GM19239 (cell line): ENCODE measurements at regions not wholly inside any gene's neighbourhood (a gene's known extent, or its start where the extent isn't known, plus 50 kb on each side); places are given as distances from the start of the nearest gene placed in this dataset.

Experiments
- DNase-seq: peaks from one replicate; pipeline ENCODE4 v3.0.0; 2011; ENCODE audit warnings: low spot score; ENCODE audit not compliant: insufficient read length
- FAIRE-seq: peaks from 2 replicates; lab custom pipeline; 2011; peaks lifted over from hg19 to GRCh38; lab: Jason Lieb, UNC

DNA sequence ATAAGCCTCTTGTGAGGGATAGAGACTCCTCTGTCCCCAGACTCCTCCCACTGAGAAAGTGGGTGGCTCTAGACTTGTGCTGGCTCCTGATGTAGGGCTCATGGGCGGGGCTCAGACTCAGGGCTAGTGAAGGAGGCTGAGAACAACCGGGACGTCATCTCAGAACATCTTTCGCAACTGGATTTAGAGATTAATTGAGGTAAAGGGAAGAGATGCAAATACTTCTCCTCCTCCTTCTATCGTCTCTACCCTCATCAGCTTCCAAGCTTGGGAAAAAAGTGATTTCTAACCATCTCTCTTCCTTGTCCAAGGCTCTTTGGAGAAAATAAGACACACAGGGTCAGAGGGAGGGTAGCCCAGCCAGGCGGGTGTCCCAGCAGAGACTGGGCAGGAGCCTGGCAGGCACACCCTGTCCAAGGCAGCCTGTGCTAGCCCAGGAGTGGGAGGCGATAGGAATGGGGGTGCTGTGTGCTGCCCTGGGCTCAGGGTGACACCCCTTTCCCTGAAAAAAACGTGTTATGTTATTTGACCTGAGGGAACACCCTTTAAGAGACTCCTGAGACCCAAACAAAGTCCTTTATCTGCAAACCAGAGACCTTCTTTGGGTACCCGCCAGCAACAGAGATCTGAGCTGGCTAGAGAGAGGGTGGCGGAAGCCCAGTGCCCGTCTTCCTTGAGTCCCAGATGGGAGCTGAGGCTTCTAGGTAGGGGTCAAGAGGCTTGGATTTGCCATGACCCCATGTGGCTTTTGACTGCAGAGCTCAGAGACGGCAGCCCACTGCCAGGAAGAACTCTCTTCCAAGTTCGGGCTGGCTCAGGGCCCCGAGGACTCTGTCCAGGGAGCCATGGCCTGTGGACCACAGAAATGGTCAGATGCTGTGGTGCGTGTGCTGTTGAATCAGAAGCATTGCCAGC, 160.9 kb downstream of the ADAMTS15 start:
- FAIRE-seq (no peak), DNase-seq (no peak)

DNA sequence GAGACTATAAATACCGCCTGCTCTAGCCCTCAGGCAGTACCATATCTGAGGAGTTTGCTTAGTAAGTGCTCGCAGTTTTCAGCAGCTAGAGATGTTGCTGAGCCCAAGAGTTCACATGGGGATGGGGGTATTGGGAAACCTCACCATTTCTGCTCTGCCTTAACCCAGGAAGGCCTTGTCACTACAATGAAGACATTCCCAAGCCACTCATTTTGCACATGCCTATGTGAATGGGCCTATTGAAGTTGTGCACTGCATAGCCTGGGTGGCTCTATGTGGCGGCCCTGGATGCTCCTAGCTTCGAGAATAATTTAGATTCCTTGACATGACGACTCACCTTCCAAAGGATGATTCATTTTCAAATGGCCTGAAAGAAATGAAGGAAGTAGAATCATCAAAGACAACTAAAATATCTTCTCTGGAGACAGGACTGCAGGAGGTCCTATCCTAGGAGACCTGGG, 163.4 kb downstream of the ADAMTS15 start:
- FAIRE-seq (no peak), DNase-seq (no peak)

DNA sequence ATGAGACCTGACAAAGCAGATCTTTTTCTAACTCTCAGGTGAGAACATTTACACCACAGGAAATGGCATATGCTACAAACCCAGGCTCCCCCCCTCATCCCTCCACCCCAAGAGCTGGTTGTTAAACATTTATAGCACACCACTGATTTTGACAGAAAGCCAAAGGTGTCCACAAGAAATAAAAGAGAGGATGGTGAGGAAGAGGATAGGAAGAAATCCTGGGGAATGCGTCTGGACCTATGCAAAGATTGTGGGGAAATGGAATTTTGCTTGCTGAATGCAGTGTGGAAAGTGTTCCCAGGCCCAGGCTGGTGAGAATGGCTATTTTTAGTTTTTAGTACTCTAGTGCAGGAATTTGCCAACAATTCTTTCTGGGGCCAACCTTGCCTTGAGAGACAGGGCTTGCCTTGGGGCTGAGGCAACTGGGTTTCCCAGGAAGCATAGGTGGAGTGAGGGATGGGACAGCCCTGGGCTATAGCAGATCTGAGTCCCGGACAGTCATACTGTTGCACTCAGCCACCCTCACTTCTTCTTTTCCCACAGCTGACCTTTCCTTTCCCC, 163.9 kb downstream of the ADAMTS15 start:
- DNase-seq, result no peak
- no peak for FAIRE-seq

DNA sequence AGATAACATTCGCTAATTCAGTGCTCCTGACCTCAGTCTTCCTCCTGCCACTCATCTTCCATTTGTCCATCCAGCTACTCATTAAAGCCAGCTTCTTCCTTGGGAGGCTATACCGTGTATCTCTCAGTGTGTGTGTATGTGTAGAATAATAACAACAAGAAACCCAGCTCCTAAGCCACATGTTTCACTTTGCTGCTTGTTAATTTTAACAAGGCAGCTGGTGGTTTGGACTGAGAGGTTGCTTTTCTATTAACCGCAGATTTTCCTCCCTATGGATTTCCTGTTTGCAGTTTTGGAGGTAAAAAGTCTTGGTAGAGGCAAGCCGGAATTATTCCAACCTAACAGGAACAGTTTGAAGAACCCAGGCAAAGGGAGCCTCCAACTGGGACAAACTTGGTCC, 165.0 kb downstream of the ADAMTS15 start:
- FAIRE-seq (no peak), DNase-seq (no peak)

DNA sequence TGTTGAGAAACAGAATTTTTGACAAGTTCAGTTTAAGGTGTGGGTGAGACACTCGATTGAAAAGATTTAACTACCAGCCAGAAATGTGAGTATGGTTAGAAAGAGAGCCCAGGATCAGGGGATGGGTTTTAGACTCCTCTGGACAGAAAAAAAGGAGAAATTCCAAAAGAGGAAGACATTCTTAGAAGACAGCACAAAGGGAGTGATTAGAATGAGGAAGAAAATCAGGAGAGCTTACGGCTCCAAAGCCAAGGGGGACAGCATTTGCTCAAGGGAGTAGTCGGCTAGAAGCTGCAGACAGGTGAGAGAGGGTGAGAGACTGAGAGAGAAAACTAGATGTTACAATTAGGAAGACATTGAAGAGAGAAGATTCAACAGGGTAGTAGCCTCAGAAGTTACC, 166.1 kb downstream of the ADAMTS15 start:
- no peak for FAIRE-seq

DNA sequence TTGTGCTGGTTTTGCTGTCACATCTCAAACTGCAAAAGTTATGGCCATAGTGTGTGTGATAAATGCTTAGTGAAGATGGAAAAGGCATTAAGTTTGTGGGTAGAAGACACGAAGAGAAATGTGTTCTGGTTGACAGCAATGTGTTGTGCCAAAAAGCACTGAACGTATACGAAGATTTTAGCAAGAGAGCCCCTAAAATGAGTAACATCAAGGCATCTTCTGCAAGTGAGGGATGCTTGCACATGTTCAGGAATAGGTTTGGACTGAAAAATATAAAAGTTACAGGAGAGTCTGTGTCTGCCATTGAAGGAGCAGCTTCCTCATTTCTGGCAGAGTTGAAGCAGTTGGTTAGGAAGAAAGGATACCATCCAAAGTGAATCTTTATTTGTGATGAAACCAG, 167.1 kb downstream of the ADAMTS15 start:
- no peak for DNase-seq
- no peak for FAIRE-seq

More for the DNA sequence above, 166.1 kb downstream of the ADAMTS15 start:
- no peak for DNase-seq

DNA sequence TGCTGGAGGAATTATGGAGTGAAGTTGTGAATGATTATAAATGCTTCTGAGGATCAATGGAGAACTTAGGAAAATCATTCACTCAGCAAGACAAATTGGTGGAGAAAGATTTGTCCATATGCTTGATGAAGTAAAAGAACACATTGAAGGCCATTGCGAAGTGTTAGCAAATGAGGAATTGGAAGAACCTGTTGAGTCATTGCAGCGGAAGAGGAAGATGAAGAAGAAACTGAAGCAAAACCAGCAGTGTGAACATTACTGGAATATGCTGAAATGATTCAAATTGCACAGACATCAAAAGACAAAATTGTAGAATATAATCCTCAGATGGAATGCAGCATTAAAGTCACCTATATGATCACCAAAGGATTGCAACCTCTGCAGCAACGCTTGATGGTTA, 168.1 kb downstream of the ADAMTS15 start:
- DNase-seq, result no peak

DNA sequence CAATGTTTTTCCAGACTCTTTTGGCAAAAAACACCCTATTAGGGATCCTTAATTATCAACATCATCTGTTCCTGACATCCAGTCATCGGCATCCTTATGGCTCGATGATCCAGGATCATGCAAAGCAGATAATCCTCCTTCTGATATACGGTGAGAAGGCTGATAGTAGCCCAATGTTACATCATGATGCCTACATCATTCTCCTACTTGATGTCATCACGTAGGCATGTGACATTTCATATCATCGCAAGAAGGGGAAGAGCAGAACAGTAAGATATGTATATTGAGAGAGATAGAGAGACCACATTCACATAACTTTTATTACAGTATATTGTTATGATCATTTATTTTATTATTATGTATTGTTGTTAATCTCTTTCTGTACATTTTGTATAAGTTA, 168.6 kb downstream of the ADAMTS15 start:
- no peak for FAIRE-seq
- DNase-seq, result no peak

More for the DNA sequence above, 168.1 kb downstream of the ADAMTS15 start:
- no peak for FAIRE-seq

DNA sequence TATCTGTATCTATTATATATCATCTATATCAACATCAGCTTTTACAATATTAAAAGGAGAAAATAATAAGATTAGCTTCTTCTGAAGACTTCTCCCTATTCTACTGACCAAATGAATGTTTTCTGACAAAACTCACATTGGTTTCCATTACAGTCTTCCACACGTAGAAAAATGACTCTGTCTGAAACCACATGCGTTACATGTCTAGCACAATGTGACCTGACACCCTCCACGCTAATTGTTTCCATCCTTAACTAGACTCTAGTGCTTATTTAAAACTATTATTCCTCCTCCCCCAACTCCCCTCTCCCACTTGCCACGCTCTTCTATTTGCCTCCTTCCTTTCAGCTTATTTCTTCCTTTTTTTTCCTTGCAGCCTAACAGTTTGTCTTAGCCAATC, 172.1 kb downstream of the ADAMTS15 start:
- FAIRE-seq, result no peak

DNA sequence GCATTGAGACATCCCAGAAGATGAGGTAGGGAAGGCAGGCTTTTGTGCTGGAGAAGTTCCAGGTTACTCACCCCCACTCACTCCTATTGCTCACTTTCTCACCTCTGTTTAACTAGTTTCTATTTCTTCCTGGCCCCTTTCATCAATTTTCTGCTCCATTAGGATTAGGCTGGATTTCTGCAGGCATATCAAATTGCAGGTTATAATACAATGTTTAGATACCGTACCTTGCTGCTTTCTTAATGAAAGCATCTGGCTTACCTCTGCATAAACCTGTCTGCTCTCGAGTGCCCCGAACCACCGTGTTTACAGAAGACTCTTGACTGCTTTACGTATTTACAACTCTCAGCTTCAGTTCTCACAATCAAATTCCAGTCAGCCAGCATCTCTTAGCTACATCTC, 173.7 kb downstream of the ADAMTS15 start:
- no peak for FAIRE-seq
- DNase-seq, result no peak

More for the DNA sequence above, 172.1 kb downstream of the ADAMTS15 start:
- DNase-seq, result no peak

DNA sequence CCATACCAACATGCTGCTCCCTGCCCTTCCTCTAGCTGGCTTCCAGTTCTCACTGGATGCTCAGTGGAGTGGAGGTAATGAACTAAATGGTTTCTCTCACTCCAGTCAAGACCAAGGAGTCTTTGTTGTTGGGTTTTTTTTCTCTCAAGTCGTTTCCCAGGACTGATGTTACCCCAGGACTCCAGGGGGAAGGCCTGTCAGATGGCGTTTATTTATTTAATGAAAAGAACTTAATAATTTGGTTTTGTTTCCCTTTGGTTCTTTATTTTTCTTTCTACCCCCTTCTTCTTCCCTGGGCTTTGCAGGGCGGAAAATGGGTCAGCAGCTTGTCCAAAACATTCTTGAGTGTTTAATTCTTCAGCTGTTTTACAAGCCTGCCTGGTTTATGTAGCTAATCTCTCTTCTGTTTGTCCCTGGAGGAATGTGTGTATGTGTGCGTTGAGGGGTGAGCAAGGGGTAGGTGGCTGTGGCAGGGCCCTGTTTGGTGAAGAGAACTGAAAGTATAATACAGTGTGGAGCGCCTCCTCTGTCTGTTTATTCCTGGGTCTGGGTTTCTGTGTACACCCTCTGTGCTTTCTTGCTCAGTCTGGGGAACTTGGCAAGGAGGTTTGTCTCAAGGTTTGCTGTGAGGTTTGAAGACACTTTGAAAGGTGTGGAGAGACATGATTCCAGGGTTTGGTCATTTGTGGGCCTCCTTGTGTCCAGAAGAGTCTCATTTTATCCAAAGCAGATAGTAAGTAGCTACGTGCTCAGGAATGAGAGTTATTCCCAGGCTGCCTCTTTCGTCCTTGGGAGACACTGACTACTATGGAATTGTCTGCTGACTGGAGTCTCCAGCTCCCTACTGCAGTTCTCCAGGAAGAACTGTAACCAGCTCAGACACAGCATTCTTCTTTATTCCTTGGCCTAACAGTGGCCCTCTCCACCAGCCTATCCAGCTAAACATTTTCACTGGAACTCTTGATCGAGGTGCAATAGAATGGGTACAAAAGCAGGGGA, 175.5 kb downstream of the ADAMTS15 start:
- no peak for DNase-seq
- no peak for FAIRE-seq

DNA sequence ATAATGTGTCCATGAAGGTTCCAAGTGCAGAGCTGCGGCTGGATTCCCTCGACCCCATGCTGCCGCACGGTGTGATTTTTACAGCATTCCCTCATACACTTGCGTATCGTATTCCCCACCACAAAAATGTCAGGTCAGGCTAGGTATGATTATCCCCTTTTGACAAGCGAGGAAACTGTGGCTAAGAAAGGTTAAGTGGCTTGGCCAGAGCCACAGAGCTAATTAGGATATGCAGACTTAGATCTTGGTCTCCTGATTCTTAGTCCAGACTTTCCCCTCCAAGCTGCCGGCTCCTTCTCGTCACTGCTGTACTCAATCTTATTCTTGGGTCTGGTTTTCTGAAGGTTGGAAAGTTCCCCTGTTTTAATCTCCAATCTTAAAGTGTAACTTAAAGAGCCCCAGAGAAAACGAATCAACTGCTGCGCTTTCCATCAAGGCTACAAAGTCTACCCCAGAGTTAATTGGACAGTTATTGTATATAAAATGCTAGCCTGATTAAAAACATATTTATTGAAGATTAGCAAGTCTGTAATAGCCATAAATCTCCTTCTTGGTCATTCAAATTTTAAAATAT, 176.6 kb downstream of the ADAMTS15 start:
- DNase-seq (no peak), FAIRE-seq (no peak)

DNA sequence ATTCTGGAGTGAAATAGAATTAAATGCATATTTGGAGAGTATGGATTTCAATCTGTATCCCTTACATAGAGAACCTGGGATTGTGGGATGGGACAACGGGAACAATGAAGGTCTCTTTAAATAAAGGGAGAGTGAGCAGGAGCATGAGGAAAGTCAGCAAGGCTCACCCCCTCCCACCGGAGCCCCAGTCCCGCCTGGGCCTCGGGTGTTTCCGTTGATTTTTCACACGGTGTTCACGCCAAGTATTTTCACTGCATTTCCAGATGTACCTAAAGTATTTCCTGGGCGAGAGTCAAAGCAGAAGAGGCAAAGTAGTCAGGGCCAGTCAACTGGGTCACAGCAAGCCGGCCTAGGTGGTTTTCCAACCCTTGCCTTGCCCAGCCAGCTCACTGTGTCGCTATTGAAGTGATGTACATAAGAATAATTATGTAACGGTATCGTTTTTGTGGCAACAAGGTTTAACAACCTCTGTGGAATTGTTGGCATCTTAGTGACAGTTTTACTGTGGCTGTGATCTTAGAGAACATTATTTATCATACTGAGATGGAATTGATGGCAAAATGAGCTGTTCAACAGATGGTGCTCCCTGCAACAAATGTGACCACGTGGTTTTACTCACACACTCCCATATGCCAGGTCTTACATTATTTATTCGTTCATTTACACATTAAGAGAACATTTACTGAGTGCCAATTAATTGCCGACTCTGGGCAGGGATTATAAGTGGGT, 177.3 kb downstream of the ADAMTS15 start:
- DNase-seq (no peak), FAIRE-seq (no peak)

DNA sequence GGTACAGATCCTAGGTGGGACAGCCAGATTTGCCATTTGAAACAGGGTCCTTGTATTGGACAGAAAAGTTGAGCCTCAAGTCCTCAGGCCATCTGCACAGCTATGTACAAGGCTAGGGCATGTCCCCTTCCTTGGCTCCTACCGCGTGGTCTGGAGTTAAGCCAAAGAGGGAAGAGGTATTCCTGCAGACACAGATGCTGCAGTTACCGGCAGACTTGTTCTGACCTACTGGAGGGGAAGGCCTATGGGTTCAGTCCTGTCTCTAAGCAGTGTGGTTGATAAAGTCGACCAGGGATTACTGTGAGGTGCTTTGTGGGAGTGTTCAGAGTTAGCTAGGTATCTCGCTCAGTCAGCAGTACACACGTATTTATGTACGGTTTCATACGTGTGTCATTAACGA, 180.6 kb downstream of the ADAMTS15 start:
- no peak for FAIRE-seq
- DNase-seq, result no peak

DNA sequence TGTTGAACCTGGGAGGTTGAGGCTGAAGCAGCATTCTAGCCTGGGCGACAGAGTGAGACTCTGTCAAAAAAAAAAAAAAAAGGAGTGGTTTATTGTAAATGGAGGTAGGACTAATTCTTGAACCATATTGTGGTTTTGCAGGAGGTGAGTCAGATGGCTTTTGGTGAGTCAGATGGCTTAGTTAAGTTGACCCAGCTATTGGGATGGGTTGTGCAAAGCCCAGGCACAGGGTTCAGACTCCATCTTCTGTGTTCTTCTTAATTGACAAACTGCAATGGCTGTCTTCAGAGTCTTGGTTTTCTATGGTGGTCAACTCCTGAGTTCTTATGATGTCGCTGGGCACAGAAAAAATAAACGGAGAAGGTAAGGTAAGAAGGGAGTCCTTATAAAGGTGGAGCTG, 182.7 kb downstream of the ADAMTS15 start:
- no peak for DNase-seq
- no peak for FAIRE-seq

DNA sequence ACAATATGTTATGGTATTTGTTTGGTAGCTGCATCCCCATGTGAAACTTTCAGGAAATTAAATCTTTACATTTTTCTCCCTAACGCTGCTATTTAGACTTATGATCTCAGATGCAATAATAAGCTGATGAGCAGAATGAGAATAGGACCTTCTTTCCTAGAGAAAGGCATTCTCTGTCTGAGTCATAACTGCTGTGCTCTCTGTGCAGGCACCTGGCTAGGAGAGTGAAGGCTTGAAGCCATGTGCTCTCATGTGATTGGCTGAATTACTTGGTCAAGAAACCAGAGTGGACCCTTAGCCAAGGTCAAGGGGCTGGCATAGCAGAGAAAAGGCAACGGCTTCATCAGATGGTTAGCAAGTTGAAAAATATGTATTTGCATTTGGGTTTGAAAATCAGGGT, 185.0 kb downstream of the ADAMTS15 start:
- DNase-seq (no peak), FAIRE-seq (no peak)

DNA sequence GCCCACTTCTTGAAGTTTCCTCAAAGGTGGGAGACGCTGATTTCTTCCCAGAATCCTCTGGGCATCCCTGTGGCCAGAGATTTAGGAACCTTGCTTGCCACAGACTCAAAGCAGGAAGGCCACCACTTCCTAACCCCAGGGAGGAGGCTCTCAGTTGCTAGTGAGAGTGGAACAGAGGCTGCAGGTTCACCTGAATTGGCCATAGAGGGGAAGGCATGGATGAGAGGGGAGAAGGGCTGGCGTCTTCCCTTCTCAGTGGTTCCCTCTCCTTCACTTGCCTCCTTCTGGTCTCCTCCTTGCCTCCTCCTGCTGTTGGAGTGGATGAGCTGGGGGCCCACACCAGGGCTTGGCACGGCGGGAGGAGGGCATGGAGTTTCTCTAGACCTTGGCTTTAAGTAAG, 185.7 kb downstream of the ADAMTS15 start:
- no peak for DNase-seq

DNA sequence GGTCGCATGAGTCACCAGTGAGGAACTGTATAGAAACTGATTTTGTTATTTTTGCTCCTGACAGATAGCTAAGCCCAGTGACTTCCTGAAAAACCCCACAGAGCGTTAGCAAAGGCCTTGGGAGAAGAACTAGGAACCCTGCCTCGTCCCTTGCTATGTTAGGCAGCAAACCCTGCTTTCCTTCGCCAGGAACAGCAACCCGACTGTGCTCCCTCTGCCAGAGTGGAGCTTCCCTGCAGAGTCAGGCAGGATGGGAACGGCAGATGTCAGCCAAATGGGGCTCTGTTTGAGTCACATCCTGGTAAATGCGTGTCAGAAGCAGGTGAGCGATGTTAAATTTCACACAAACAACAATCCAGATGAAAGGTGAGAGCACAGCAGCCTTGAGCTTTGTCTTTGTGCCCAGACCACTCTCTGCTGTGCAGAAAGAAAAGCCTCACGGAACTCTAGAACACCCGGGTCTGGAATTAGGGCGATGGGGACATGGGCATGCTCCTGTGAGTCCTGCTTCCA, 186.6 kb downstream of the ADAMTS15 start:
- no peak for DNase-seq

More for the DNA sequence above, 185.7 kb downstream of the ADAMTS15 start:
- FAIRE-seq, result no peak

DNA sequence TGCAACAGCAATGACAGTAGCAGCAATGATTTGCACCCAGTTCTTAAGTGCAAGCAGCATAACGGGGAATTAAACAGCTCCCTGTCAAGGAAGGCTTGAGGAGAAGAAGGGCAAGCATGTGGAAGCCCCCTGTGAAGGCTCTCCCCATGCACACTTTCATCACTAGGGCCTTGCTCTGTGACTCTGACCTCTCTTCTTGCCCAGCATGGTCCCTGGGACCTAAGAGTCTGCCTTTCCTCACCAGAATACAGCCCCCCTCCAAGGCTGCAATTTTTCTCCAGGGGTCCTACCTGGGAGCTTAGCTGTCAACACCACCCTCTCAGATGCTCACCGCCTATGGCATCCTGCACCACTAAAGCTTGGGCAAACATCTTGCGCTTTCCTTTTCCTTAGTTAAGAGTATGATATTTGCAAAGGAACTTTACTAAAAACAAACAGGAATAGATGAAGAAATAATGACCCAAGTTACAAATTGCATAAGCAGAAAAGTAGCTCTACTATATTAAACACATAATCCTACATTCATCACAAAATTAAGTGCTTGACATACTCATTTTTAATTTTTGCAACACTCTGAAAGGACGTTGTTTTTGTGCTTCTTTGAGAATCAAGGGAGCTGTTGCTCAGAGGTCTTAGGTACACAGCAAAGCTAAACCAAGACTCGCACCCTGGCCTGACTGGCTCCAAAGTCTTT, 187.6 kb downstream of the ADAMTS15 start:
- FAIRE-seq (no peak), DNase-seq (no peak)

More for the DNA sequence above, 186.6 kb downstream of the ADAMTS15 start:
- FAIRE-seq, result no peak
